ENCODE measurements at regions not wholly inside any gene's neighbourhood (a gene's known extent, or its start where the extent isn't known, plus 50 kb on each side); places are given as distances from the start of the nearest gene placed in this dataset.

GRCh38 chr16:85554114-85554888 is 58.8 kb upstream of the GSE1 start:
- TF ChIP-seq POLR2AphosphoS5 (IDR thresholded peaks at IDR 0.05; ENCODE audit: low read depth, low read length) (peak; percentile 92), SPI1 (IDR thresholded peaks at IDR 0.05; ENCODE audit: low read depth, low read length) (no peak), POLR2A (IDR thresholded peaks at IDR 0.05; ENCODE audit: low read depth, low read length) (peak; percentile 94), TAF1 (IDR thresholded peaks at IDR 0.05; ENCODE audit: low read depth, low read length) (peak; percentile 83), PAX5 (IDR thresholded peaks at IDR 0.05; ENCODE audit: insufficient read depth, low read length, severe bottlenecking) (peak; percentile 38), POU2F2 (IDR thresholded peaks at IDR 0.05; ENCODE audit: low read depth, low read length) (peak; percentile 84)

Measured in GM12891 (cell line).